Left colon (tissue), 2 donors: ENCODE measurements at regions not wholly inside any gene's neighbourhood (a gene's known extent, or its start where the extent isn't known, plus 50 kb on each side); places are given as distances from the start of the nearest gene placed in this dataset.

Experiments
- ATAC-seq: fragments of 200-7000 bp; cut with Tn5 transposase; one replicate; pipeline ENCODE4 v1.9.1; 2020; ENCODE audit warnings: mild to moderate bottlenecking, moderate library complexity
- DNase-seq, 2 donors: peaks; one replicate each; pipeline ENCODE4 v3.0.0-alpha.2; 2020
- intact Hi-C, 2 donors: fragments of 100-400 bp; cut with DNase I in 1 of 2; cut with micrococcal nuclease in 1 of 2; formaldehyde crosslinking; loops; one replicate each; pipeline versions ENCODE4 v1.11.2 to v1.14.0; 2022; cut with DNase I, micrococcal nuclease
- donor health status: DM: no; HTN: no; CAD: no.
- donor health status: DM: yes; HTN: yes; CAD: no.

DNA sequence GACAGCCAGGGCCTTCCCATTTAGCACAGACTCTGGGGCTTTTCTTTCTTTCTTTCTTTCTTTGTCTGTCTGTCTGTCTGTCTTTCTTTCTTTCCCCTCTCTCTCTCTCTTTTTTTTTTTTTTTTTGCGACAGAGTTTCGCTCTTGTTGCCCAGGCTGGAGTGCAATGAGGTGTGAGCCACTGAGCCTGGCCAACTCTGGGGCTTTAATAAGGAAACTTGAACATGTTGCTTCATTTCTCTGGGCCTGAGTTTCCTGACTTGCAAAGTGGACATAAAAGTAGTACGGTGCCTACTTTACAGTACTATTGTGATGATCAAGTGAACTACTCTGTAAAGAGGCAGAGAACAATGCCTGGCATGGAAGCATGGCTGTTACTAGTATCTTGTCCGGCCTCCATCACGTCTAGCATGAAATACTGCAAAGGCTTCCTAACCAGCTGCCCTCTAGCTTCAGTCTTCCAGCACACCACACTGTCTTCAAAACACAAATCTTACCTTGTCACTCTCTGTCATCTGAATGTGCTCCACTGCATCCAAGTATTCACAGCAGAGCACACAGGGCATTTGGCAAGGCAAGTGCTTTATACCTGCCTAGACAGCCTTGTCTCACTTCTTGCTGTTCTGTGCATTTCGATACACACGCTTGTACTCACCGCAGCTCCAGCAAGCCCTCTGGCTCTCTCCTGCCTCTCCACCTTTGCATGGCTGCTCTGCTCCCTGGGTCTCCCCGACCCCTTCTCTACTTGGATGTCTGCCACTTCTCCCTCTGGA is 96.7 kb downstream of the IRF2BPL start:
- no peak for ATAC-seq
- DNase-seq, result no peak
- intact Hi-C loops, result no loop called here

GRCh38 chr14:76930549-76930948 is 98.0 kb downstream of the IRF2BPL start:
- intact Hi-C loops, result no loop called here
- ATAC-seq (no peak), DNase-seq (no peak)

DNA sequence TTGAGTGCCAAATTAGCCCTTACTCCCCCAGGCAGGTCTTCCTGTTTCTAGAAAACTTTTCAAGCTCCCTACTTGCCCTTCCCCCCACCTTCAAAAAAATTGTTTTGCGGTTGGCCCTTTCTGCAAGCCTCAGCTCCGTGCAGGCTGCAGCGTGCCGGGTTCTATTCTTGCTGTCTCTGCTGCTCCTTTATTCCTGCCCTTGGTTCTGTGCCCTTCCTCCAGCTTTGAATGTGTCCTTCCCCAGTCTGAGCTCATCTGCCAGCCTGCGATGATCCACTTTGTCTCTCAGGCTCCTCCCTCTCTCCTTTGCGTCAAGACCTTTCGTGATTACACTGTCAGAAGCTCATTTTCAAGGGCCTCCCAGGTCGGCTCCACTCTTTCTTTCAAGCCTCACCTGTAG is 98.6 kb downstream of the IRF2BPL start:
- DNase-seq, result peak in 1 of 2 donors; percentile 46
- intact Hi-C loops, result no loop called here
- ATAC-seq, result no peak

GRCh38 chr14:76927971-76928700 is 100.4 kb downstream of the IRF2BPL start:
- intact Hi-C loops, result no loop called here
- no peak for ATAC-seq

GRCh38 chr14:76926521-76927251 is 100.5 kb downstream of the LRRC74A start:
- intact Hi-C loops, result no loop called here
- DNase-seq (no peak), ATAC-seq (no peak)

More at GRCh38 chr14:76927971-76928700, 100.4 kb downstream of the IRF2BPL start:
- no peak for DNase-seq

- ATAC-seq (no peak), DNase-seq (no peak)
- intact Hi-C loops, result no loop called here
Measured at GRCh38 chr14:76925097-76925441, 98.9 kb downstream of the LRRC74A start.

DNA sequence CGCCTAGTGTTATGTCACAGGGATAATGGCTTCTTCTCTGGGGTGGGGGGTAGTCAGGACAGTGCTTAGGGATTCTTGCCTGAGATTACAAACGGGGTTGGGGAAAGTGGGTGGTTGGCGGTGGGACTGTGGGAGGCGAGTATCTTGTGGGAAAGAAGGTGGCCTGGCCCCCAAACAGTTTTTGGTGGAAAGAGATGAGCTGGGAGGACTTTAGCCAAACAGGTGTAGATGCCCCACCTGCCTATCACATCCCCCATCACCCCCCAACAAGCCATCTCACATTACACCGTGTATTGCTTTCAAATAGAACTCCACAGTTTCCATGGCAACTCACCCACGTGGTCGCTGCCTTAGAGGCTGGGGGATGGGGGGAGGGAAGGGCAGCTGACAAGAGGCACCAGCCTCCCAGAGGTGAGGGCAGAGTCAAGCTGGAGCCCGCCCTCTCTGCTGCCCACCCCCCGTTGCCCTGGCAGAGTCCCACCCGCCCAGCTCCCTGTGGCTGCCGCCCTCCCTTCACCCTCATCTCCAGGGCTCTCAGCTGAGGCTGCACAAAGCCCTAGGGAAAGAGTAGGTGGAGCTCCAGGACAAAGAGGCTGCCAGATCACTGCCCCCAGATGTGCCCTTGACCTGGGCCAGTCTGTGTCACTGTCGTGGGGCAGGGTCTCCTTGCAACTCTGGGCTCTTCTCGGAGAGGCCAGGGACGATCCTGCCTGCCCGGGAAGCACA is 98.3 kb downstream of the LRRC74A start:
- DNase-seq (no peak), ATAC-seq (no peak)
- intact Hi-C loops, result no loop called here

GRCh38 chr14:76923431-76924370 is 97.5 kb downstream of the LRRC74A start:
- ATAC-seq (no peak), DNase-seq (no peak)
- intact Hi-C loops, result no loop called here

GRCh38 chr14:76922584-76922983 is 96.4 kb downstream of the LRRC74A start:
- intact Hi-C loops, result no loop called here
- DNase-seq (no peak), ATAC-seq (no peak)

GRCh38 chr14:76922092-76922491 is 95.9 kb downstream of the LRRC74A start:
- ATAC-seq, result no peak
- no peak for DNase-seq
- intact Hi-C loops, result no loop called here

GRCh38 chr14:76921088-76921399 is 94.8 kb downstream of the LRRC74A start:
- ATAC-seq, result no peak
- intact Hi-C loops, result no loop called here
- no peak for DNase-seq

- intact Hi-C loops, result no loop called here
- ATAC-seq, result no peak
- peak in 1 of 2 donors; percentile 42 for DNase-seq
Measured at GRCh38 chr14:76920331-76921087, 94.3 kb downstream of the LRRC74A start.

DNA sequence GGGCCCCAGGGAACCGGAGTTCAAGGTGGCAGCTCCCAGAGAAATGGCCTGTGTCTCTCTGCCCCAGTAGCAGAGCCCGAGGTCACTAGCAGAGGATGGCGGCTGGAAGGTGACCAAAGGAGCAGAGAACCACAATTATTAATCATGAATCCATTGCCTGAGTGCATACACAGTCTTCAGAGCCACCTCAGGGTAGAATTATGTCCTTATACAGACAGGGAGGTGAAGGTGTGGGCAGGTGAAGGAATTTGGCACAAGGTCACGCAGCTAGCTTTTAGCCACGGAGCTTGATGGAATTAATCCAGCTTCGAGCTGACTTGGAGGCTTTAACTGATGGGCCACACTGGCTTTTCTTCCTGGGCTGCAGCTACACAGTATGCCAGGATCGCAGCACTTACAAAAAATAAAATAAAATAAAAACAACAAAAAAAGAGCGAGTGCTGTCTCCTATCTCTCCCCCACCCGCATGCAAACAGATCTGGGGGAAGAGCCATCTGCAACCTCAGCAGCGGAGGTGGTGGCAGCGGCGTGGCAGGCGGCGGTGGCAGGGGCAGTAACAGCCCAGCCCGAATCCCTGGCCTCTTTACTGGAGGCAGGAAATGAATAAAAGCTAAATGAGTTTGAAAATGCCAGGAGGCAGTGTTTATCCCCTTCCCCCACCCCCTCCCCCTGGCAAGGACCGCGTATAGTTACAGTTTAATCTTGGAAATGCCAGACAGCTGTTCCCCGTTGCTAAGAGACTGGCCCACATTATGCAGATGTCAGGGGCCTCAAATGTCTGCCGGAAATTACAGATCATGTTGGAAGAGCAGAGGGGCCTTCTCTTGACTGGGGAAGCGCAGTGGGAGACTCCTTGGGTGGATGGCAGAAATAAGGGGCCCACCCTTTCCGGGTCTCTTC is 93.5 kb downstream of the LRRC74A start:
- DNase-seq, result peak; percentile 51 to 53
- intact Hi-C loops, result loop anchor here in 1 of 2 donors (10.0 kb wide), 1 partner anchor 135 kb away; no protein-coding TSS in a partner anchor
- ATAC-seq, result peak; percentile 53
